CD4-positive, alpha-beta T cell (primary cell): ENCODE measurements at regions not wholly inside any gene's neighbourhood (a gene's known extent, or its start where the extent isn't known, plus 50 kb on each side); places are given as distances from the start of the nearest gene placed in this dataset.

ENCODE experiments used
- ATAC-seq: fragments of 200-7000 bp; cut with Tn5 transposase; one replicate; pipeline ENCODE4 v1.10.0; 2022; ENCODE audit warnings: mild to moderate bottlenecking; ENCODE audit not compliant: poor library complexity
- CTCF ChIA-PET: fragments of 350-600 bp; sonication (Branson Sonifier 250); formaldehyde crosslinking; loops from one replicate; lab custom pipeline; 2021; ENCODE audit warnings: antibody characterized with exemption, inconsistent platforms; lab: Charles Lee
- POLR2A ChIA-PET: fragments of 350-600 bp; sonication (Branson Sonifier 250); formaldehyde crosslinking; loops from one replicate; lab custom pipeline; 2021; ENCODE audit warnings: antibody characterized with exemption, inconsistent platforms; lab: Charles Lee
- DNase-seq, 14 experiments: peaks; one replicate each; pipeline ENCODE4 v3.0.0-alpha.2; 2013 to 2020; ENCODE audit warnings: mixed read lengths in 2 of 14
- H3K27ac ChIP-seq, 2 donors: one replicate each; pipeline versions ENCODE4 v1.5.1 to v1.7.0; 2013; ENCODE audit warnings: low read length in 2 of 2, low read depth in 1 of 2, mild to moderate bottlenecking in 1 of 2
- H3K27me3 ChIP-seq, 2 experiments: 1 replicate in 1 of 2; 2 replicates in 1 of 2; pipeline versions ENCODE4 v1.6.1 to v1.7.0; 2013; ENCODE audit warnings: low read length in 2 of 2, control low read depth in 1 of 2, mild to moderate bottlenecking in 1 of 2, moderate library complexity in 1 of 2; ENCODE audit not compliant: insufficient read depth in 2 of 2, control insufficient read depth in 1 of 2
- H3K36me3 ChIP-seq: one replicate; pipeline ENCODE4 v1.6.1; 2013; ENCODE audit warnings: low read length, control low read depth; ENCODE audit not compliant: insufficient read depth
- H3K4me1 ChIP-seq: one replicate; pipeline ENCODE4 v1.6.1; 2013; ENCODE audit warnings: low read length, control low read depth; ENCODE audit not compliant: insufficient read depth
- H3K4me3 ChIP-seq: one replicate; pipeline ENCODE4 v1.5.1; 2013; ENCODE audit warnings: mild to moderate bottlenecking, low read length, moderate library complexity
- H3K9me3 ChIP-seq, 2 experiments: 1 replicate in 1 of 2; 2 replicates in 1 of 2; pipeline versions ENCODE4 v1.6.1 to v1.7.0; 2013; ENCODE audit warnings: low read length in 2 of 2, mild to moderate bottlenecking in 2 of 2, control low read depth in 1 of 2, moderate library complexity in 1 of 2; ENCODE audit not compliant: control insufficient read depth in 1 of 2, insufficient read depth in 1 of 2
- H3K27ac Mint-ChIP-seq: one replicate; pipeline ENCODE4 v1.8.0; 2020; ENCODE audit warnings: mixed read lengths
- H3K27me3 Mint-ChIP-seq: one replicate; pipeline ENCODE4 v1.8.0; 2021; ENCODE audit warnings: mixed read lengths
- H3K36me3 Mint-ChIP-seq: one replicate; pipeline ENCODE4 v1.8.0; 2021; ENCODE audit warnings: low read depth, mixed read lengths
- H3K4me1 Mint-ChIP-seq: one replicate; pipeline ENCODE4 v1.8.0; 2021; ENCODE audit warnings: low read depth, mixed read lengths
- H3K4me3 Mint-ChIP-seq: one replicate; pipeline ENCODE4 v1.8.0; 2020; ENCODE audit warnings: mild to moderate bottlenecking, mixed read lengths
- H3K9me3 Mint-ChIP-seq: one replicate; pipeline ENCODE4 v1.8.0; 2020; ENCODE audit warnings: mixed read lengths
- CTCF ChIP-seq: fragments of 200-600 bp; IDR thresholded peaks from one replicate; pipeline ENCODE4 v1.8.0; 2022; ENCODE audit warnings: antibody characterized with exemption, mild to moderate bottlenecking
- intact Hi-C, 2 experiments: fragments of 100-400 bp; cut with DNase I in 1 of 2; cut with micrococcal nuclease in 1 of 2; formaldehyde crosslinking; loops; one replicate each; pipeline versions ENCODE4 v1.15.1 to v1.9.0; 2023 to 2025; cut with DNase I, micrococcal nuclease

GRCh38 chr5:114208588-114208987 lies 153.3 kb upstream of the KCNN2 start:
- Histone ChIP-seq H3K4me1 (no peaks in the 10 kb centered on the region), H3K9me3 (no peaks in the 10 kb centered on the region), H3K27me3 (no peaks in the 10 kb centered on the region), H3K4me3 (no peak overlapping the region), H3K27ac (no peak overlapping the region), H3K36me3 (no peaks in the 10 kb centered on the region)
- H3K27me3 Mint-ChIP-seq, result no peaks in the 10 kb centered on the region
- H3K36me3 Mint-ChIP-seq, result no peaks in the 10 kb centered on the region
- ChIA-PET CTCF (no interaction called here), POLR2A (no interaction called here)
- ATAC-seq, result no peak
- TF ChIP-seq CTCF, result no peak
- no peak for DNase-seq
- no peak overlapping the region for H3K27ac Mint-ChIP-seq
- intact Hi-C loops, result no loop called here
- H3K9me3 Mint-ChIP-seq, result peaks cover 7% of the 10 kb centered on the region
- H3K4me1 Mint-ChIP-seq, result no peaks in the 10 kb centered on the region
- no peak overlapping the region for H3K4me3 Mint-ChIP-seq

GRCh38 chr5:114210662-114211061 lies 151.2 kb upstream of the KCNN2 start:
- DNase-seq, result no peak
- Mint-ChIP-seq H3K27ac (no peak overlapping the region), H3K36me3 (no peaks in the 10 kb centered on the region), H3K4me3 (no peak overlapping the region), H3K27me3 (no peaks in the 10 kb centered on the region), H3K4me1 (no peaks in the 10 kb centered on the region), H3K9me3 (peaks cover 3% of the 10 kb centered on the region)
- POLR2A ChIA-PET, result no interaction called here
- H3K27me3 ChIP-seq, result no peaks in the 10 kb centered on the region
- intact Hi-C loops, result no loop called here
- no peaks in the 10 kb centered on the region for H3K36me3 ChIP-seq
- ATAC-seq, result no peak
- H3K4me3 ChIP-seq, result no peak overlapping the region
- H3K9me3 ChIP-seq, result no peaks in the 10 kb centered on the region
- H3K4me1 ChIP-seq, result no peaks in the 10 kb centered on the region
- no peak overlapping the region for H3K27ac ChIP-seq
- CTCF ChIA-PET, result no interaction called here
- no peak for TF ChIP-seq CTCF

- Histone ChIP-seq H3K27ac (no peak overlapping the region), H3K4me3 (no peak overlapping the region), H3K4me1 (no peaks in the 10 kb centered on the region), H3K9me3 (peaks cover 0 to 4% of the 10 kb centered on the region in 2 experiments), H3K36me3 (no peaks in the 10 kb centered on the region), H3K27me3 (no peaks in the 10 kb centered on the region)
- no peaks in the 10 kb centered on the region for H3K27me3 Mint-ChIP-seq
- DNase-seq (no peak), ATAC-seq (no peak)
- TF ChIP-seq CTCF, result no peak
- no peaks in the 10 kb centered on the region for H3K4me1 Mint-ChIP-seq
- H3K27ac Mint-ChIP-seq, result no peak overlapping the region
- peaks cover 22% of the 10 kb centered on the region for H3K9me3 Mint-ChIP-seq
- intact Hi-C loops, result no loop called here
- ChIA-PET CTCF (no interaction called here), POLR2A (no interaction called here)
- H3K4me3 Mint-ChIP-seq, result no peak overlapping the region
- no peaks in the 10 kb centered on the region for H3K36me3 Mint-ChIP-seq
Observed at GRCh38 chr5:114221807-114222206, 140.1 kb upstream of the KCNN2 start.
